GDM1 (cell line): ENCODE measurements at regions not wholly inside any gene's neighbourhood (a gene's known extent, or its start where the extent isn't known, plus 50 kb on each side); places are given as distances from the start of the nearest gene placed in this dataset.

Experiments
- DNase-seq: peaks from one replicate; lab custom pipeline; 2025; lab: John Stamatoyannopoulos, UW

DNA sequence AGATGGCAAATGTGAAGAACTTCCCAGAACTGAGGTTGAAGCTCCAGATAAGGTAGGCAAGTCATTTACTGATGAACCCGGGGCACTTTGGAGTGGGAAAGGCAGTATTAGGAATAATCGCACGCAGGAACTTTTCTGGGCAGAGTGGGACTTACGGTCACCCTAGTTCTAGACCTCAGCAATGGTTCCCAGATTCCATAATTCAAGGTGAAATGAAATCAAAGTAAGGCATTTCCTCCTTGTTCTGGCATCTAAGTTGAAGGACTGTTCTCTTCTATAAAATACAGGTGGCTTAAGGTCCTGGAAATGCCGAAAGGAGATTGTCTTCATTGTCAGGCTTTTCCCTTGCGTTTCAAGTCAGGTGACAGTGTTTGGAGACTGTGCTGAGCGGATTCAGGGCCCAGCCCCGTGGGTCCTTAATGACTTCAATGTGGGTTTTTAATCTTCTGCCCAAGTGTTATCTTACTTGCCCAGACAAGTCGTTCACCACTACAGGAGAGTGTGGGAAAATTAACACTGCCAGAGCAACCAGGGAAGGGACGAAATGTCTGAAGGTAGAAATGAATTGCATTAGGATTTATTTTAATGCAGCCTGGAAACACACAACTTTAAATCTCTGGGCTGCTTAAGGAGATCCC, 52.1 kb upstream of the STOX2 start:
- DNase-seq, result no peak

DNA sequence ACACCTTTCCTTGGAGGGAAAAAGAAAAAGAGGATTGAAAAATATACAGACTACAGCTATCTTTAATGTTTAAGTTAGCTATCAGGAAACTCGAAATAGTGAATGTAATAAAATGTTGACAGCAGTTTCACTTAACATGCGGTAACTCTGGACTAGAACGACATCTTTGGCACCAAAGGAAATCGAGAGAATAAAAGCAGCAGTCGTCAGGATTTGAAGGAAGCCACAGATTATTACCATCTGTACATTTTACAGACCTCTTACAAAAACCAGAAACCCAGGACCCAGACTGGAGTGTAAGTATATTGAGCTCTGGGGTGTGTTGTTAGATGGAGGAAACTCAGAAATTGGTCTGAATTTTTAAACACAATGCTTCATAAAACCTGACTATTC, 51.6 kb upstream of the STOX2 start:
- no peak for DNase-seq
